GM21825 (cell line): ENCODE measurements at regions not wholly inside any gene's neighbourhood (a gene's known extent, or its start where the extent isn't known, plus 50 kb on each side); places are given as distances from the start of the nearest gene placed in this dataset.
"Not testable (repeated sequence)": the region's sequence is repeated elsewhere in the genome, so short reads cannot be mapped to it uniquely, and the experiment has no call there.

Source experiments
- ATAC-seq: cut with Tn5 transposase; IDR thresholded peaks from one replicate; pipeline ENCODE4 v1.9.1; 2021; ENCODE audit warnings: mild to moderate bottlenecking, moderate library complexity; ENCODE audit not compliant: unreplicated experiment

DNA sequence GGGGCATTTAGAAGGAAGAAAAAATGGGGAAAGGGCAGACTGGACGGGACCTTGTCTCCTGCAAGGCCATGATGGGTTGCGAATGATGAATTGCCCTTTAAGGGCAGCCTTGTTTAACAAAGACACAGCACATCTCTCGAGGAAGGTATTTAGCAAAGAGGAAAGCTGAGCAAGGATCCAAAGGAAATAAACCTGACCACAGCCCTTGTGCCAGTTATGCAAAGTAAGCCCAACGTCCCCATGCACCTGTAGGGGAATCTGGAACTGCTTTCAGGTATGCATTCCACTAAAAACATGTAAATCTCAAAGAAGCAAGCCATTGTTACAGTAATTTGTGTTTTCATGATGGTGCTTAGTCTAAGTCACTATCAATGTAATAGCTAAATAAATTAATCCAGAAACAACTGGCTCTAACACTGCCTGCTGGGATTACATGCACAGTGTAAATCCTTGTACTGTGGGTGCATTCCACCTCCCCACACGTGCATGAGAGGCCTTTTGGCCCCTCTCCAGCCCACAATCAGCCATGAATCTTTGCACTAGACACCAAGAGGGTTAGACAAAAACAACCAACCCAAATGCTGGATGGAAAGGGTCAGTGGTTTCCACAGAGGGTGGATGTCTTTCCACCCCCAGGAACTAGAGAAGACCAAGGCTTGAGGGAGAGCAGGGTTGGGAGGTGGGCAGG, 228.8 kb upstream of the KAZN start:
- no peak for ATAC-seq

DNA sequence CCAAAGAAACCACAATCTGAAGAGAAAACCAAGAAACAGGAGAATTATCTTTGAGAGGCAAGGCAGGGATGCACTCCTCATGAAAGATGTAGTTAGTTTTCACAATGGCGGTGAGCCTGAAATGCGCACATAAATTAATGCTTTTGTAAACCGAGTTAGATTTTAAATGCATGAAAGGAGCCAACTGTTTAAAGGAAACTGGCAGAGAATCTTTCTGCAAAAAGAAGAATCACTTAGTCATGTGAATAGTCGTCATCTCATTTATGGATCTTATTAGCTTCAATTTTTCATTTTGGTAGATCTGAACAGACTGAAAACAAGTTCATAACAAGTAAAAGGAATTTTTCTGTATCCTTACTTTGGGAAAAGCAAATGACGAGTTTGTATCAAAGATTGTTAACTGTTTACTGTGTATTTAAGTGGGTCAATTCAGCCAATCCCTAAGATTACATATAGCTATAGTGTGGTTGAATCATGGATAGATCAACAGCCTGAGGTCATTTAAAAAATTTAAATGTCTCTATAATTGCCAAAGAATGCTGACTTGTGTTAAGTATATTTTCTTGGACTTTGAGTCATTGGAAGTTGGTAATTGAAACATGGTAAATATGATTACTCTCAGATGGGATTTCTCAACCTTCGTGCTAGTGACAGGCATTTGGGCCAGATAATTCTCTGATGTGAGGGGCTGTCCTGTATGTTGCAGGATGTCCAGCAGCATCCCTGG, 226.6 kb upstream of the KAZN start:
- no peak for ATAC-seq

DNA sequence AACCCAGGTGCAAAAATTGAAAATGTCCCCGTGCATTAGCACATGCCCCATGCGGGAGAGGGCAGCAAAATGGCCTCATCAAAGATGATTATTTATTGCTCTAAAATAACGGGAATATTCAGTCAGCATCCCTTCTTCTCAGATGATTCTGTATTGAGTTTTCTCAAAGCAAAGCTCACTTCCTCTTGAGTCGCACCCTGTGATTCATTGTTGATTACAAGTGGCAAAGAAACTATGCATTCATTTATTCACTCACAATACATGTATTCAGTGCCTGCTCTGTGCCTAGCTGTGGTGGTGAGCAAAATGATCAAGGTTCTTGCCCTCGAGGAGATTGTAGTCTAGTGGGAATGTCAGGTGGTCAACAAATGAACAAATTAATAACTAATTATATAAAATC, 226.0 kb upstream of the KAZN start:
- no peak for ATAC-seq

DNA sequence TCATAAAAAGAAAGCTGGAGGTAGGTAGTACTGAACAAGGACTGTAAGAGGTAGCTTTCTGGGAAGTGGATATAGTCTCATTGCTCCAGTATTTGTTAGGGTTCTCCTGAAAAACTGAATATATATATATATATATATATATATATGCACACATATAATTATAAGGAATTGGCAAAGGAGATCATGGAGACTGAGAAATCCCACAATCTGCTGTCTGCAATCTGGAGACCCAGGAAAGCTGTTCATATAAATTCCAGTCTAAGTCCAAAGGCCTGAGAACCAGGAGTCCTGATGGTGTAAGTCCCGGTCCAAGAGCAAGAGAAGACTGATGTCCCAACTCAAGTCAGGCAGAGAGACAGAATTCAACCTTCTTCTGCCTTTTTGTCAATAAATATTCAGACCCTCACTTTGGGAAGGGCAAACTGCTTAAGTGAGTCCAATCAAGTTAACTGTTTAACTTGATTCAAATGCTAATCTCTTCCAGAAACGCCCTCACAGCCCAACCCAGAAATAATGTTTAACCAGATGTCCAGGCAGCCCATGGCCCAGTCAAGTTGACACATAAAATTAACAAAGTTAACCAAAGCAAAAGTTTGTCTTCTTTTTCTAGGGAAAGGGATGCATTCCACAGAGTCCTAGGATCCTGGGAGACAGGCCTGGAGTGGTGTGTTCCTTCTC, 225.3 kb upstream of the KAZN start:
- ATAC-seq: no peak

DNA sequence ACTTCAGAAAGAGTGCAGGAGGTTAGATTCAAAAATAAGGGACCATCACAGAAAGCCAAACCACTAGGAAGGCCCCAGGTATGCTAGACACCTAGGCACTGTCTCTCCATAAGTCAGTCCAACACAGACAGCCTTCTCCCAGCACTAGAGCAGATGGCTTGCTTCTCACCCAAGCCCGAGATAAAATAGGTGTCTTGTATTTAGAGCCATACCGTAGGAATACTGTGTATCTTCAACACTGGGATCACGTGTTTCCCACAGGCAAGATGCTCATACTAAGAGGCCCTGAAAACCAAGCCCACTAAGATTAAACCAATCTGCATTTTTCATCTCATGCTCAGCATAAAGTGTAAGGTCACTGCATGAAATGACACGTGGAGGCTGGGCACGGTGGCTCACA, 223.3 kb upstream of the KAZN start:
- no peak for ATAC-seq

DNA sequence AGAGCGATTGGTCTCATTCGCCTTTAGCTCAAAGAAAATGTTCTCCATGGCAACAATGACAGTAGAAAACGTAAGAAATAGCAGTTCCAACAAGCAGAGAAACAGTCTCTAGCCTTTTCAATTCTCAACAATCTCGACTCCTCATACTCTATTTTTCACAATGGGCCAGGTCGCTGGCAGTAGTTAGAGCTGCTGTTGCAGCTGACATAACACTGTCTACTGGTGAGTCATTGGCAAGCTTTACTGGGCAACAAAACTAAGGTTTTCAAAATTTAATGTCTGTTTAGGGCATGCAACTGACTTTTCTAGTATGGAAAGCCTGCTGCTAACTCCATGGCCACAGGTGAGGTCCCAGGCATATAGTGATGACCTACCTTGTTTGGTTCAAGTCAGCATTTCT, 221.1 kb upstream of the KAZN start:
- no peak for ATAC-seq

DNA sequence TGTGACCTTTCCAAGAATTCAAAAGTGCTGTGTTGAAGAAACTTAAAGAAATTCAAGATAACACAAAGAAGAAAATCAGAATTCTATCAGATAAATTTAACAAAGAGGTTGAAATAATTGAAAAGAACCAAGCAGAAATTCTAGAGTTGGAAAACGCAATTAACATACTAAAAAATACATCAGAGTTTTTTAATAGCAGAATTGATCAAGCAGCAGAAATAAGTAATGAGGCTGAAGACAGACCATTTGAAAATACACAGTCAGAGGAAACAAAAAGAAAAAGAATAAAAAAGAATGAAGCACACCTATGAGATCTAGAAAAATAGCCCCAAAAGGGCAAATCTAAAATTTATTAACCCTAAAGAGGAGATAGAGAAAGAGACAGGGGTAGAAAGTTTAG, 218.1 kb upstream of the KAZN start:
- no peak for ATAC-seq

DNA sequence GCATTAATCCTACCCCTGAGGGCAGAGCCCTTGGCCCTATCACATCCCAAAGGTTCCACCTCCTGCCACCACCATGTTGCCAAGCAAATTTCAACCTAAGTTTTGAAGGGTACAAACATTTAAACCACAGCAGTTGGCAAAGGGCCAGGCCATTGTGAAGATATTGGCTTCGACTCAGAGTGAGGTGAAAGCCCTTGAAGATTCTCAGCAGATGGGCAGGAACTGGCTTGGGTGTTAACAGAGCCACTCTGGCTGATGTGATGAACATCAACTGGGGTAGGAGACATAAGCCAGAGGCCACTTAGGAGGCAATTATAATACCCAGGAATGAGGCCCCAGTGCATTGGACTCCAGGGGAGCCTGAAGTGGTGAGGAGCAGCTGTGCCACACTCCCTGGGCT, 207.7 kb upstream of the KAZN start:
- no peak for ATAC-seq

DNA sequence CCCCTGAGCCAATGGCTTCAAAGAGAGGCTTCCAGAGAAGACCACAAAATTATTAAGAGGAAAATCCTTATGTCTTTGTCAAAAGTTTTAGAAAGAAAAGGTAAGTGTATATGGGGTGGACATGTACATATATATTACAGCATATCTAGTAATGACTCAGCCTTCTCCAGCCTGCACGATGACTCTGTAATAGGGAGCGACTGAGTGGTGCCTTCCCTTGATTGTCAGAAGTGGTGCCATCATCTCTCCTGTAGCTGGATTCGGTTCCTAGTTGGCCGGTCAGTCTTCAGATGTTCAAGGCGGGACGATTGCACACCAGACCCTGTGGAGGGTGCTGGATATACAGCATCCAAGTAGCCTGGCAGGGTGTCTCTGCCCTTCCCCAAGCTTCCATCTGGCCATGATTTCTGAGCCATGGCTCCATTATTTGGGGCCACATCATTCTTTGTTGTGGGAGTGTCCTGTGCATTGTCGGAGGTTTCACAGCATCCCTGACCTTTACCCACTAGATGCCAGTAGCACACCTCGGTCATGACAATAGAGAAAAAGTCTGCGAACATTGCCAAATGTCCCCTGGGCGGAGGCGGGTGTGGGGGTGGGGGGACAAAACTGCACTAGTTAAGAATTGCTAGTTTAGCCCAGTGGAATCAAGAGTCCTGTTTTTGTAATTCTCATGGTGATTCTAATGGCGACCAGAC, 206.2 kb upstream of the KAZN start:
- ATAC-seq: no peak

DNA sequence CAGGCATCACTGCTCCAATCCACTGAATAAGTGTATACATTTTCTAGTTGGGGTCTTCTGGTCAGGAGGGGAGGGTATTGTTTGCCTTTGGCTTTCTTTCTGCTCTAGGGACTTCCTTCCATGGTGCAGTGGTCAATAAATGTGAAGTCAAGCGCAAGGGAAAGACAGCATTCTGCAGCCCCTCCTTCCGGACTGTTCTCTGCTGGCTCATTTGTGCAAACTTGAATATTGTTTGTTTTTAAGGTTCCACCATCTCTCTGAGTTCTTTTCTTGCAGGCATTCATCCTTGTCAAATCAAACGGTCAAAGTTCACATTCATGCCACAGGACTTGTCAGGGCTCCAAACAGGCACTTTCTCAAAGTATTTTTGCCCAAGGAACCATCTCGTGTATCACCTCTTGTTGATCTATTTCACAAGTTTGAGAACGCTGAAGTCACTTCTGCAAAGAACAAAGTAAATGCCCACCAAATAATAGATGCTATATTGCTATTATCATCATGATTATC, 205.6 kb upstream of the KAZN start:
- ATAC-seq: no peak

DNA sequence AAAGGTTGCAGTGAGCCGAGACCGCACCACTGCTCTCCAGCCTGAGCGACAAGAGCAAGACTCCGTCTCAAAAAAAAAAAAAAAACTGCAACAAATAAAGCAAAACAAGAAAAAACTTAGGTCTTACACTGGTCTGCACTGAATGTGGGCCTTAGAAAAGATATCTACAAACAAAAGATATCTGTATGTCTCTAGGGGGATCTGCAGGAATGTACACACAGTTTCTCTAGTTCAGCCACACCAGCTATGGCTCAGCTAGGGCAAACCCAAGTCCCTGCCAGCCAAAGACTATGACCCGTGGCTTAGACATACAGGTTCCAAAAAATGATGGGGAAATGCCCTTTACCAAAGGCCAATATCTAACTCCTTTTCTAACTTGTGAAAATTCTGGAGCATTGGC, 202.4 kb upstream of the KAZN start:
- ATAC-seq: no peak

DNA sequence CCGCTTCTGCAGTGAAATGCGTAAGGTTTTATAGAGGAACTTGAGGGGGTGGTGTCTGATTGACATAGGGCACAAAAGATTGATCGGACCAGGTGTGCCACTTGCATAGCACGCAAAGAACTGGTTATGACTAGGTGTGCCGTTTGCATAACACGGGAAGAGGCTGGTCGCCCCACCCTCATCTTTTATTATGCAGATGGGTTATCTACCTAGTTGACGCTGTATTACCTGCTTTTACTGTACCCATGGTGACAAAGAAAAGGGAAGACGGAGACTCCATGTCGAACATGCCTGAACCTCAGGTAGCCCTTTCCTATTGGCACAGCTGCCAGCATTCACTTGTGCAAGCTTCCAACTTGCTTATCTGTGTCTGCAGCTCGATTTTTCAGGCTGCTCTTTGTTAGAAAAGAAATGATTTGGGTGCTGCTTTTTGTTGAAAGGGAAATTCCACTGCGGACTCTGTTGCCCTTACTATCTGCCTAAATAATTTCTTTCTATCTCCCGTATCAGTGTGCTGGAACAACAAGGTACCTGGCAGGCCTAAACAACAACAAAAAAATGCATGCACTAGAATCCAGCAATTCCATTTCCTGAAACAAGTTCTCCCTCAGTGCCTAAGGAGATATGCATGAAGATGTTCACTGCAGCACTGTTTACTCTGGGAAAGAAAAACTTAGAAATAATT, 194.4 kb upstream of the KAZN start:
- ATAC-seq: no peak

DNA sequence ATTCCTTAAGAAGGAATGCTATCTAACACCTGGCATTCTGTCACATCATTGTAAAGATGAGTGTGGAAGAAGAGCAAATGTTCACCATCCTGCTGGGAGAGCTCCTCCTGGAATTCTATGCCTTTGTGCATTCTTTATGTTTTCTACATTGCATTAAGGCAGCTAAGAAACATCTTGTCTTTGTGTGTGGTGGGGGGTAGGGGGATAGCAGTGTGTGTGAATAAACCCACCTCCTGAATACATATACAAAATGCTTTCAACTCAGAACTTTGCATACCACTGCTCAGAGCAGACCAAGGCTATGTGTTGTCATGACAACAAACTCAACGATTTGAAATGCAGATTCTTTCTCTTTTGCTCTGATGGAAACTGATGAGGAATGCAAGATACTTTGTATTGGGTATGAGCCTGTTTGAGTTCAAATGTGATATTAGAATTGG, 193.6 kb upstream of the KAZN start:
- ATAC-seq: no peak

DNA sequence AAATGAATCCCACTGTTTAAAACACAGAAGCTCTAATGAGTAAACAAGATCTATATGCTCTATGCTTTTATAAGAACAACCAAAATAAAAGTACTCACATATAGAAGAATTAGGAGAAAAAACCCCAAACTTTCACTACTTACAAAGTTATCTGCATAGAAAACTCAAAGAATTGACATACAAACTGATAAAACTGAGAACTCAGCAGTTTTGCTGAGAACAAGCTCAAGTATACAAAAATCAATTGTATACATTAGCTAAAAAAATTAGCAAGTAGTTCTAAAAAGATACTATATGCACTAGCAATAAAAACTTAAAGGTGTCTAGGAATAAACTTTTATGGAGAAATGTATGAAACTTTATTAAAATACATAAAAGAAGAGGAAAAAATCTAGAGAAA, 186.2 kb upstream of the KAZN start:
- ATAC-seq: no peak

DNA sequence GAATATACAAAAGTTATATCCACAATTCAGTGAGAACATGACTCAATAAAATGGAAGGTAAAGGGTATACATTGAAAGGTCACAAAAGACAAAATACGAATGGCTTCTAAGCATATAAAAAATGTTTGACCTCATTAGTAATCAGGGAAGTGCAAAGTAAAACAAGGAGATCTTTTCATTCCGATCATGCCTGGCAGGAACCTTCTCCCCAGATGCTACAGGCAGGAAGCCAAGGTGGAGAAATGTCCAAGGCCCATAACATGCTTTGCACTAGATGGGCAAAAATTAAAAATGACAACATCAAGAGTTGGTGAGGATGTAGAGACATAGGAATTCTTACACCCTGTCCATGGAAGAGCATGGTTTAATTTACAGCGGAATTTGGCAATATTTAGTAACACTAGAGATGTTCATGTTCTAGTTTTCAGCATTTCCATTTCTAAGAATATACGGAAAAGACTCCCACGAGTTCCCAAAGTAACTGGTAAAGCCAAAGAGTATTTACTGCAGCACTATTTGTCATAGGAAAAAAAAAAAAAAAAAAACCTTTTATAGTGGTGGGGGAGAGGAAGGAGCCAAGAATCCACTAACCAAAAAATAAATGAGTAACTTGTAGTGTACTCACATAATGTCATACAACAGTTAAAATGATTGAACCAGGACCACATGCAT, 184.5 kb upstream of the KAZN start:
- no peak for ATAC-seq

DNA sequence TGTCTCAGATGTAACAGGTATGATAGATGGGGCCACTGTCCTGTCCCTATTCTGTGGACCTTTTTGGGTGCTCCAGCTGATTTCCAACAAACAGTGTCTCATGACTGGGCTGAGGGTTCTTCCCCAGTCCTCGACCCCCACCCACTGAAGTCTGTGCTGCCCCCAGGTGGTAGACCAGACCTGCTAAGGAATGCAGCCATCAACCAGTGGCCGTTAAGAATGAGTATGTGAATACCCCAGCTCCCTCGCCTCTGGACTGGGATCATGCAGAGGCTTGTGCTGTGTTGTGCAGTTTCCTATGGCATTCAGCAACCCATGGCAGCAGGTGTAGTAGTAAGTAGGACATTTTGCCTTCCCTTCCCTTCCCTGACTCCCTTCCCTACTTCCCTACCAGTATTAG, 183.1 kb upstream of the KAZN start:
- no peak for ATAC-seq

DNA sequence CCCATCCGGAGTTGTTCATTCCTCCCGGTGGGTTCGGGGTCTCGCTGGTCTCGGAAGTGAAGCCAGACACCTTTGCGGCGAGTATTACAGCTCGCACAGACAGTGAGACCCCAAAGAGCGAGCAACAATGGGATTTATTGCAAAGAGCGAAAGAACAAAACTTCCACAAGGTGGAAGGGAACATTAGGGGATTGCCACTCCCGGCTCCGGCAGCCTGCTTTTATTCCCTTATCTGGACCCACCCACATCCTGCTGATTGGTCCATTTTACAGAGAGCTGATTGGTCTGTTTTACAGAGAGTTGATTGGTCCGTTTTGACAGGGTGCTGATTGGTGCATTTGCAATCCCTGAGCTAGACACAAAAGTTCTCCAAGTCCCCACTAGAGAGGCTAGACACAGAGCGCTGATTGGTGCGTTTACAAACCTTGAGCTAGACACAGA, 178.7 kb upstream of the KAZN start:
- ATAC-seq: not testable (repeated sequence)

DNA sequence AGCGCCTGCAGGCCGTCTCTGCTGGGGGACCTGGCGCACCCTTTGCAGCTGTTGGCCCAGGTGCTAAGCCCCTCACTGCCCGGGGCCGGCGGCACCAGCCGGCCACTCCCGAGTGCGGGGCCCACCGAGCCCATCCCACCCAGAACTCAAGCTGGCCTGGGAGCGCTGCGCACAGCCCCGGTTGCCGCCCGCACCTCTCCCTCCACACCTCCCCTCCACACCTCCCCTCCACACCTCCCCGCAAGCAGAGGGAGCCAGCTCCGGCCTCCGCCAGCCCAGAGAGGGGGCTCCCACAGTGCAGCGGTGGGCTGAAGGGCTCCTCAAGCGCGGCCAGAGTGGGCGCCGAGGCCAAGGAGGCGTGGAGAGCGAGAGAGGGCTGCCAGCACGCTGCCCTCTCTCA, 177.8 kb upstream of the KAZN start:
- no peak for ATAC-seq

DNA sequence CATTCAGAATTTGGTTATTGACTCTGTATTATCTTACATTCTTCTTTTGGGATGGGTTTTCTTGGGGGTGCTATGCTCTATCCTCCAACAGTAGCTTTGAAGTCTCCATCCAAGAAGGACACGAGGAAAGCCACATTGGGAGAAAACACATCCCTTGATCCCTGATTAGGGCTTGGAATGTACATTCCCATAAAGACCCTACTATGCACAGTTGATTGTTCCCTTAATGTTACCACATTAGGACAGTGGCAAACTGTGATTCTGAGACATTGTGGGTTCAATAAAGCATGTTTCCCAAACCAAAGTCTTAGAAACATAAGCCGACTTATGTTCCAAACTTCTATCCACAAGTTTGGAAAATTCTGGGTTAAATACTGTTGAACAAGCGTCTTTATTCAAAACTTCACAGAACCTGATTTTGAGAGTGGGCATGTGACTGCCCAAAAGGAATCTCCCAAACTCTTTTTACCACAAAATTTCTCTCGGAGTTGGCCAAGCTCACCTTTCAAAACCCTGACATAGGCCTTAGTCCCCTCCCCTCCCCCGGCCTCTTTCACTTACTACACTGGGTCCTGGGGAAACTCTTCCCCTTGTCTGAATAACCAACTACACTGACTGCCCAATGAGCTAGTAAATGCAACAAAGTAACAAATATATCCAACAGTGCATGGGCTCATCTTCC, 177.0 kb upstream of the KAZN start:
- no peak for ATAC-seq
